NB4 (cell line): ENCODE measurements at regions not wholly inside any gene's neighbourhood (a gene's known extent, or its start where the extent isn't known, plus 50 kb on each side); places are given as distances from the start of the nearest gene placed in this dataset.

ENCODE experiments used
- DNase-seq: peaks from one replicate; pipeline ENCODE4 v3.0.0; 2010; ENCODE audit warnings: low read depth
- H3K4me3 ChIP-seq: one replicate; pipeline ENCODE4 v1.5.1; 2011; ENCODE audit warnings: mild to moderate bottlenecking, low read depth, low read length, moderate library complexity
- MYC ChIP-seq: IDR thresholded peaks from 2 replicates; pipeline ENCODE4 v1.6.1; 2011; ENCODE audit warnings: low read depth, low read length
- POLR2A ChIP-seq: IDR thresholded peaks from 2 replicates; pipeline ENCODE4 v1.6.1; 2011; ENCODE audit warnings: mild to moderate bottlenecking; ENCODE audit not compliant: insufficient read length; ENCODE audit errors: extremely low read depth
- TF ChIP-seq, protein P1 (sequence below): IDR thresholded peaks from one replicate; pipeline ENCODE4 v1.5.1; 2012; ENCODE audit warnings: low read depth, low read length
- TF ChIP-seq, protein P2 (sequence below): IDR thresholded peaks from 2 replicates; pipeline ENCODE4 v1.6.1; 2011; ENCODE audit warnings: low read depth, low read length

DNA sequence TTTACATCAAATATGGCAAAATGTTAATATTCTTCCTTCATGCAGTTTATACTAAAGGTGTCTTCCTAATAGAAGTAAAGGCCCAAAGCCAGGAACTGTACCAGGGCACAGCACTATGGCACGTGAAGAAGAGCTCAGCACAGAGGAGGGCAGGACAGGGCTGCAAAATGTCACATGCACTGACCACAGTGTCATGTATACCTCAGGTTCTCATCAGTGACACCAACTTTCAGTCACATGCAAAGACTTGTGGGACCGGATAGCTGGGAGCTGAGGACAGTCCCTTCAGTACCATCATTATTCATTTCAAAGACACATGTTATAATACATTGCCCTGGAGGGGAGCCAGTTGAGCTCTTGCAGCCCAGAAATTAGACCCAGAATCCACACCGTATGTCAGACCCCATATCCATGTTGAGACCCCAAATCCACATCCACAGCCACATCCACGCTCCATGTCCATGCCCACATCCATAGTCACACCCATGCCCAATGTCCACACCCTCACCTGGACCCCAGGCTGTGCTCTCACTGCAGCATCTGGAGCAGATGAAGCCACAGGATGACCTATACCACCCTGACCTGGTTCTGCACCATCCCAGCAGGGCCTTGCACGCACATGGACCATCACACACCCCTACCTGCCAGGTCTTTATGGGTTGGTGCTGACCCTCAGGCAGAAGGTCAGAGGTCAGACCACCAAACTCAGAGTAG is 111.8 kb downstream of the TUBA3C start:
- DNase-seq, result no peak
- TF ChIP-seq, protein P1, sequence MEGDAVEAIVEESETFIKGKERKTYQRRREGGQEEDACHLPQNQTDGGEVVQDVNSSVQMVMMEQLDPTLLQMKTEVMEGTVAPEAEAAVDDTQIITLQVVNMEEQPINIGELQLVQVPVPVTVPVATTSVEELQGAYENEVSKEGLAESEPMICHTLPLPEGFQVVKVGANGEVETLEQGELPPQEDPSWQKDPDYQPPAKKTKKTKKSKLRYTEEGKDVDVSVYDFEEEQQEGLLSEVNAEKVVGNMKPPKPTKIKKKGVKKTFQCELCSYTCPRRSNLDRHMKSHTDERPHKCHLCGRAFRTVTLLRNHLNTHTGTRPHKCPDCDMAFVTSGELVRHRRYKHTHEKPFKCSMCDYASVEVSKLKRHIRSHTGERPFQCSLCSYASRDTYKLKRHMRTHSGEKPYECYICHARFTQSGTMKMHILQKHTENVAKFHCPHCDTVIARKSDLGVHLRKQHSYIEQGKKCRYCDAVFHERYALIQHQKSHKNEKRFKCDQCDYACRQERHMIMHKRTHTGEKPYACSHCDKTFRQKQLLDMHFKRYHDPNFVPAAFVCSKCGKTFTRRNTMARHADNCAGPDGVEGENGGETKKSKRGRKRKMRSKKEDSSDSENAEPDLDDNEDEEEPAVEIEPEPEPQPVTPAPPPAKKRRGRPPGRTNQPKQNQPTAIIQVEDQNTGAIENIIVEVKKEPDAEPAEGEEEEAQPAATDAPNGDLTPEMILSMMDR, result no peak
- TF ChIP-seq, protein P2, sequence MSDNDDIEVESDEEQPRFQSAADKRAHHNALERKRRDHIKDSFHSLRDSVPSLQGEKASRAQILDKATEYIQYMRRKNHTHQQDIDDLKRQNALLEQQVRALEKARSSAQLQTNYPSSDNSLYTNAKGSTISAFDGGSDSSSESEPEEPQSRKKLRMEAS, result no peak
- no peak for TF ChIP-seq MYC
- no peak overlapping the region for H3K4me3 ChIP-seq

- TF ChIP-seq, protein P1, result no peak
- no peak for TF ChIP-seq POLR2A
These were observed 112.9 kb downstream of the TUBA3C start for GRCh38 chr13:19068691-19069090.

GRCh38 chr13:19067767-19068166 is 113.9 kb downstream of the TUBA3C start:
- TF ChIP-seq, protein P1, result no peak
- TF ChIP-seq, protein P2, result no peak
- no peak for TF ChIP-seq MYC
- TF ChIP-seq POLR2A, result no peak
- no peak overlapping the region for H3K4me3 ChIP-seq
- DNase-seq, result no peak

More at GRCh38 chr13:19068691-19069090, 112.9 kb downstream of the TUBA3C start:
- no peak for DNase-seq
- H3K4me3 ChIP-seq, result no peak overlapping the region

DNA sequence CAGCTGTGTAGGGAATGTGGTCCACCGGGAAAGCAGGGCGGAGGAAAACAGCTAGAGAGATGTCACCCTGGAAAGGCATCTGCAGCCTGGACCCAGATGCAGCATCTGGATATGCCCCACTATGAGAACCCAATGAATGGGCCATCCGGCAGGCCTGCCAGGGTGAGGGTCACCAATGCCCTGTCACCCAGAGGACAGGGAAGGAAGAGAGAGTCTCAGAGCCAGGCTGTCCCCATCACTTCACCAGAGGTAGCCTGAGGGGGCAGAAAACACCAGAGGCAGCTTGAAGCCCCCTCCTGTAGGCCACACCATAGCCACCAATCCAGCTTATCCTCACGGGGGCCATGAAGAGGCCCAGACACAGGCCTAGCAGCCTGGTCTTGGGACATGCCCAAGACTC is 118.8 kb downstream of the TUBA3C start:
- no peak overlapping the region for H3K4me3 ChIP-seq
- DNase-seq, result no peak
- no peak for TF ChIP-seq MYC
- TF ChIP-seq, protein P2, result no peak
- TF ChIP-seq POLR2A, result no peak

DNA sequence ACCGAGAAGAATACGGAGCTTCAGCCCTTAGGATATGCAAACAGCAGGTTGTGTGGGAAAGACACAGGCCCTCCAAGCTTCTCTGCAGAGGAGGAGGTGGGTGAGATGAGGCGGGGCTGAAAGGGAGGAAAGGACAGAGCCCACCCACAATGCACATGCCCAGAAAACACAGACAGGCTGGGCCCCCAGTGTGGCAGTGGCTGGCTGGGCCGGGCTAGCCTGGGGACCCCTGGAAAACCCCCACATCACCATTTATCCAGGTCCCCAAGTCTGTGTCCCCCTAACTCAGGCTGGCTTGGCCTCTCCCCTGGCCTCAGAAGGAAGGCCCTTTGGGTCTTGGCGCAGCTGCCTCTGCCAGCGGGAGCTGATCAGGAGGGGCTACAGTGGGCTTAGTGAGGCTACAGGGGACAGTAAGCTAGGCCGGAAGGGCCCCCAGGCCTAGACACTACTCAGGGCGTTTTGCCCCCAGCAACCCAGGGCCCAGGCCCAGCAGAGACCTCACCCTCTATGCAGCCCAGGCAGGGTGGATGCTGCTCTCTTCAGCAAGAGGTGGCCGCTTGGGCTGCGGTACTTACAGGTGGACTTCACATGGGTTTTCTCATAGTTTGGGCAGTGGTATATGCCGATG is 119.5 kb downstream of the TUBA3C start:
- TF ChIP-seq MYC (no peak), POLR2A (no peak)
- TF ChIP-seq, protein P2, result no peak
- no peak overlapping the region for H3K4me3 ChIP-seq

GRCh38 chr13:19061278-19061677 is 120.3 kb downstream of the TUBA3C start:
- DNase-seq, result no peak
- TF ChIP-seq MYC (no peak), POLR2A (no peak)
- TF ChIP-seq, protein P2, result no peak
- TF ChIP-seq, protein P1, result no peak
- H3K4me3 ChIP-seq, result no peak overlapping the region

More for the DNA sequence above, 119.5 kb downstream of the TUBA3C start:
- DNase-seq, result no peak
